GM06990 (cell line): ENCODE measurements at regions not wholly inside any gene's neighbourhood (a gene's known extent, or its start where the extent isn't known, plus 50 kb on each side); places are given as distances from the start of the nearest gene placed in this dataset.

ENCODE experiments used
- DNase-seq: peaks from one replicate; pipeline ENCODE4 v3.0.0-alpha.2; 2011; ENCODE audit not compliant: insufficient read length; ENCODE audit errors: extremely low read depth
- H3K27me3 ChIP-seq: replicated peaks from 2 replicates; pipeline ENCODE4 v1.6.0; 2011; ENCODE audit warnings: low read length; ENCODE audit not compliant: control insufficient read depth, insufficient read depth
- H3K36me3 ChIP-seq: 2 replicates; pipeline ENCODE4 v1.5.1; 2011; ENCODE audit warnings: low read length; ENCODE audit not compliant: control insufficient read depth, insufficient read depth
- H3K4me3 ChIP-seq: replicated peaks from 2 replicates; pipeline ENCODE4 v1.5.1; 2011; ENCODE audit warnings: low read depth, mild to moderate bottlenecking, control low read depth, low read length
- TF ChIP-seq, protein P1 (sequence below): IDR thresholded peaks from 2 replicates; pipeline ENCODE4 v1.5.1; 2011; ENCODE audit warnings: low read length, control low read depth, mild to moderate bottlenecking, inconsistent platforms; ENCODE audit not compliant: insufficient read depth, poor library complexity, severe bottlenecking

- no peaks in the 10 kb centered on the region; the same call in 1 of the 2 replicates for H3K27me3 ChIP-seq
- DNase-seq: no peak
- H3K4me3 ChIP-seq: no peak overlapping the region
- TF ChIP-seq, protein P1, sequence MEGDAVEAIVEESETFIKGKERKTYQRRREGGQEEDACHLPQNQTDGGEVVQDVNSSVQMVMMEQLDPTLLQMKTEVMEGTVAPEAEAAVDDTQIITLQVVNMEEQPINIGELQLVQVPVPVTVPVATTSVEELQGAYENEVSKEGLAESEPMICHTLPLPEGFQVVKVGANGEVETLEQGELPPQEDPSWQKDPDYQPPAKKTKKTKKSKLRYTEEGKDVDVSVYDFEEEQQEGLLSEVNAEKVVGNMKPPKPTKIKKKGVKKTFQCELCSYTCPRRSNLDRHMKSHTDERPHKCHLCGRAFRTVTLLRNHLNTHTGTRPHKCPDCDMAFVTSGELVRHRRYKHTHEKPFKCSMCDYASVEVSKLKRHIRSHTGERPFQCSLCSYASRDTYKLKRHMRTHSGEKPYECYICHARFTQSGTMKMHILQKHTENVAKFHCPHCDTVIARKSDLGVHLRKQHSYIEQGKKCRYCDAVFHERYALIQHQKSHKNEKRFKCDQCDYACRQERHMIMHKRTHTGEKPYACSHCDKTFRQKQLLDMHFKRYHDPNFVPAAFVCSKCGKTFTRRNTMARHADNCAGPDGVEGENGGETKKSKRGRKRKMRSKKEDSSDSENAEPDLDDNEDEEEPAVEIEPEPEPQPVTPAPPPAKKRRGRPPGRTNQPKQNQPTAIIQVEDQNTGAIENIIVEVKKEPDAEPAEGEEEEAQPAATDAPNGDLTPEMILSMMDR: no peak
- no peaks in the 10 kb centered on the region for H3K36me3 ChIP-seq
Measured at GRCh38 chr1:67632356-67632755, 52.6 kb upstream of the GADD45A start.

- TF ChIP-seq, protein P1: no peak
- Histone ChIP-seq H3K4me3 (no peak overlapping the region), H3K36me3 (no peaks in the 10 kb centered on the region), H3K27me3 (no peaks in the 10 kb centered on the region; the same call in 1 of the 2 replicates)
- DNase-seq: no peak
Measured at GRCh38 chr1:67632811-67633655, 52.0 kb upstream of the GADD45A start.

GRCh38 chr1:67634396-67634935 is 50.5 kb upstream of the GADD45A start:
- H3K4me3 ChIP-seq: no peak overlapping the region
- DNase-seq: no peak
- H3K36me3 ChIP-seq: no peaks in the 10 kb centered on the region
- TF ChIP-seq, protein P1: no peak
- H3K27me3 ChIP-seq: no peaks in the 10 kb centered on the region; the same call in 1 of the 2 replicates

GRCh38 chr1:67635055-67635809 is 49.8 kb upstream of the GADD45A start:
- H3K27me3 ChIP-seq: no peaks in the 10 kb centered on the region; the same call in 1 of the 2 replicates
- no peak for DNase-seq
- no peak overlapping the region for H3K4me3 ChIP-seq
- H3K36me3 ChIP-seq: no peaks in the 10 kb centered on the region
- TF ChIP-seq, protein P1: no peak
